Caco-2 (cell line): ENCODE measurements at regions not wholly inside any gene's neighbourhood (a gene's known extent, or its start where the extent isn't known, plus 50 kb on each side); places are given as distances from the start of the nearest gene placed in this dataset.

Experiments
- BruUV-seq: library from RNA; stranded (reverse); fragments of 400-500 nt; replicated peaks from 2 replicates; lab custom pipeline; 2021; lab: Mats Ljungman, UMichigan
- CTCF ChIA-PET: fragments of 300-600 bp; sonication (Branson Sonifier 250); formaldehyde crosslinking; loops from one replicate; lab custom pipeline; 2022; ENCODE audit warnings: antibody characterized with exemption; lab: Charles Lee
- POLR2A ChIA-PET: fragments of 300-600 bp; sonication (Branson Sonifier 250); formaldehyde crosslinking; loops from one replicate; lab custom pipeline; 2022; ENCODE audit warnings: antibody characterized with exemption; lab: Charles Lee
- DNase-seq, 2 experiments: peaks; one replicate each; pipeline versions ENCODE4 v3.0.0 to v3.0.0-alpha.2; 2020 to 2022
- H3K27me3 ChIP-seq: replicated peaks from 2 replicates; pipeline ENCODE4 v1.6.0; 2011; ENCODE audit warnings: low read length; ENCODE audit not compliant: control insufficient read depth, insufficient read depth
- H3K36me3 ChIP-seq: 2 replicates; pipeline ENCODE4 v1.5.1; 2011; ENCODE audit warnings: low read length; ENCODE audit not compliant: control insufficient read depth, insufficient read depth
- H3K4me1 ChIP-seq: fragments of 250-450 bp; sonication (Bioruptor Pico); 2 replicates; pipeline ENCODE4 v1.5.1; 2020; ENCODE audit warnings: mild to moderate bottlenecking
- H3K4me3 ChIP-seq: 2 replicates; pipeline ENCODE4 v1.5.1; 2011; ENCODE audit warnings: low read depth, mild to moderate bottlenecking, control low read depth, low read length
- H3K9me3 ChIP-seq: fragments of 250-450 bp; sonication (Bioruptor Pico); 2 replicates; pipeline ENCODE4 v1.5.1; 2020; ENCODE audit warnings: mild to moderate bottlenecking, moderate library complexity
- H3K27ac Mint-ChIP-seq: one replicate; pipeline ENCODE4 v1.8.0; 2022; ENCODE audit warnings: mixed read lengths; ENCODE audit not compliant: unreplicated experiment
- H3K27me3 Mint-ChIP-seq: one replicate; pipeline ENCODE4 v1.8.0; 2022; ENCODE audit warnings: mixed read lengths; ENCODE audit not compliant: insufficient read depth, unreplicated experiment
- H3K36me3 Mint-ChIP-seq: one replicate; pipeline ENCODE4 v1.8.0; 2022; ENCODE audit warnings: mild to moderate bottlenecking, mixed read lengths; ENCODE audit not compliant: insufficient read depth, unreplicated experiment
- H3K4me1 Mint-ChIP-seq: one replicate; pipeline ENCODE4 v1.8.0; 2022; ENCODE audit warnings: low read depth, mixed read lengths; ENCODE audit not compliant: unreplicated experiment
- H3K4me3 Mint-ChIP-seq: one replicate; pipeline ENCODE4 v1.8.0; 2022; ENCODE audit warnings: mild to moderate bottlenecking, moderate library complexity, mixed read lengths; ENCODE audit not compliant: unreplicated experiment
- H3K9me3 Mint-ChIP-seq: one replicate; pipeline ENCODE4 v1.8.0; 2022; ENCODE audit warnings: mixed read lengths; ENCODE audit not compliant: unreplicated experiment
- CTCF ChIP-seq, 2 experiments: fragments of 200-600 bp in 1 of 2; IDR thresholded peaks; 1 replicate in 1 of 2; 2 replicates in 1 of 2; pipeline versions ENCODE4 v1.5.1 to v1.8.0; 2011 to 2022; ENCODE audit warnings: antibody characterized with exemption in 1 of 2, control low read depth in 1 of 2, inconsistent platforms in 1 of 2, low read depth in 1 of 2, low read length in 1 of 2, mild to moderate bottlenecking in 1 of 2, moderate library complexity in 1 of 2; ENCODE audit not compliant: insufficient read depth in 1 of 2, severe bottlenecking in 1 of 2, unreplicated experiment in 1 of 2
- intact Hi-C: fragments of 100-400 bp; cut with micrococcal nuclease; formaldehyde crosslinking; loops from one replicate; pipeline ENCODE4 v1.10.0; 2022; ENCODE audit not compliant: unreplicated experiment

- BruUV-seq, result no TSS peak
- Mint-ChIP-seq H3K4me1 (no peaks in the 10 kb centered on the region), H3K27ac (no peak overlapping the region), H3K4me3 (no peak overlapping the region), H3K9me3 (no peaks in the 10 kb centered on the region), H3K27me3 (no peaks in the 10 kb centered on the region), H3K36me3 (no peaks in the 10 kb centered on the region)
- Histone ChIP-seq H3K4me3 (no peak overlapping the region), H3K4me1 (no peaks in the 10 kb centered on the region), H3K36me3 (no peaks in the 10 kb centered on the region), H3K9me3 (no peaks in the 10 kb centered on the region), H3K27me3 (no peaks in the 10 kb centered on the region)
- CTCF ChIA-PET, result no interaction called here
- no peak for DNase-seq
- intact Hi-C loops, result no loop called here
- no peak for TF ChIP-seq CTCF (IDR thresholded peaks at IDR 0.05; ENCODE audit: insufficient read depth in 1 of 2, low read depth in 1 of 2, low read length in 1 of 2, severe bottlenecking in 1 of 2, unreplicated experiment in 1 of 2)
- POLR2A ChIA-PET, result no interaction called here
These were observed 159.5 kb upstream of the SPEF2 start for GRCh38 chr5:35457912-35458823.

GRCh38 chr5:35456506-35456905 lies 161.2 kb upstream of the SPEF2 start:
- no peaks in the 10 kb centered on the region for H3K4me1 Mint-ChIP-seq
- H3K4me1 ChIP-seq, result no peaks in the 10 kb centered on the region
- BruUV-seq, result no TSS peak
- H3K4me3 Mint-ChIP-seq, result no peak overlapping the region
- DNase-seq, result no peak
- H3K36me3 Mint-ChIP-seq, result no peaks in the 10 kb centered on the region
- H3K36me3 ChIP-seq, result no peaks in the 10 kb centered on the region
- CTCF ChIA-PET, result no interaction called here
- no peak overlapping the region for H3K4me3 ChIP-seq
- no peak overlapping the region for H3K27ac Mint-ChIP-seq
- no peaks in the 10 kb centered on the region for H3K9me3 ChIP-seq
- H3K27me3 ChIP-seq, result no peaks in the 10 kb centered on the region
- intact Hi-C loops, result no loop called here
- no peaks in the 10 kb centered on the region for H3K27me3 Mint-ChIP-seq
- no peak for TF ChIP-seq CTCF (IDR thresholded peaks at IDR 0.05; ENCODE audit: insufficient read depth in 1 of 2, low read depth in 1 of 2, low read length in 1 of 2, severe bottlenecking in 1 of 2, unreplicated experiment in 1 of 2)
- no peaks in the 10 kb centered on the region for H3K9me3 Mint-ChIP-seq
- POLR2A ChIA-PET, result no interaction called here

GRCh38 chr5:35454011-35454525 lies 163.6 kb upstream of the SPEF2 start:
- no peaks in the 10 kb centered on the region for H3K27me3 ChIP-seq
- H3K27ac Mint-ChIP-seq, result no peak overlapping the region
- H3K9me3 ChIP-seq, result no peaks in the 10 kb centered on the region
- no peaks in the 10 kb centered on the region for H3K27me3 Mint-ChIP-seq
- no TSS peak for BruUV-seq
- H3K36me3 Mint-ChIP-seq, result no peaks in the 10 kb centered on the region
- no peak for TF ChIP-seq CTCF (IDR thresholded peaks at IDR 0.05; ENCODE audit: insufficient read depth in 1 of 2, low read depth in 1 of 2, low read length in 1 of 2, severe bottlenecking in 1 of 2, unreplicated experiment in 1 of 2)
- DNase-seq, result no peak
- H3K36me3 ChIP-seq, result no peaks in the 10 kb centered on the region
- intact Hi-C loops, result no loop called here
- H3K4me1 ChIP-seq, result no peaks in the 10 kb centered on the region
- CTCF ChIA-PET, result no interaction called here
- H3K9me3 Mint-ChIP-seq, result no peaks in the 10 kb centered on the region
- H3K4me1 Mint-ChIP-seq, result no peaks in the 10 kb centered on the region
- no peak overlapping the region for H3K4me3 Mint-ChIP-seq
- no peak overlapping the region for H3K4me3 ChIP-seq
- POLR2A ChIA-PET, result no interaction called here
